B cell (primary cell): ENCODE measurements at regions not wholly inside any gene's neighbourhood (a gene's known extent, or its start where the extent isn't known, plus 50 kb on each side); places are given as distances from the start of the nearest gene placed in this dataset.

Experiments
- ATAC-seq: fragments of 200-7000 bp; cut with Tn5 transposase; one replicate; pipeline ENCODE4 v1.10.0; 2021; ENCODE audit warnings: low read depth, mild to moderate bottlenecking, moderate number of reproducible peaks, moderate library complexity
- CTCF ChIA-PET: fragments of 350-600 bp; sonication (Branson Sonifier 250); formaldehyde crosslinking; loops from one replicate; lab custom pipeline; 2021; ENCODE audit warnings: antibody characterized with exemption, inconsistent platforms; lab: Charles Lee
- POLR2A ChIA-PET: fragments of 350-600 bp; sonication (Branson Sonifier 250); formaldehyde crosslinking; loops from one replicate; lab custom pipeline; 2021; ENCODE audit warnings: antibody characterized with exemption; lab: Charles Lee
- DNase-seq: peaks from one replicate; pipeline ENCODE4 v3.0.0; 2013
- H2AFZ ChIP-seq: 2 replicates; pipeline ENCODE4 v1.6.1; 2012; ENCODE audit warnings: mild to moderate bottlenecking, low read depth, low read length; ENCODE audit not compliant: insufficient read depth, poor library complexity, severe bottlenecking
- H3K27ac ChIP-seq, 2 donors: 1 replicate in 1 of 2; 2 replicates in 1 of 2; pipeline ENCODE4 v1.5.1; 2012 to 2013; ENCODE audit warnings: low read length in 2 of 2, mild to moderate bottlenecking in 2 of 2, moderate library complexity in 1 of 2
- H3K27me3 ChIP-seq, 4 experiments: fragments of 200-600 bp in 1 of 4; sonication (generic) in 1 of 4; replicated peaks in 1 of 4; 1 replicate in 2 of 4; 2 replicates in 2 of 4; pipeline versions ENCODE4 v1.6.1 to v1.7.0; 2013 to 2016; ENCODE audit warnings: low read length in 3 of 4, mild to moderate bottlenecking in 2 of 4, mixed read lengths in 1 of 4, moderate library complexity in 1 of 4; ENCODE audit not compliant: insufficient read depth in 4 of 4, control insufficient read depth in 3 of 4; ENCODE audit errors: control extremely low read depth in 1 of 4
- H3K36me3 ChIP-seq, 2 experiments: replicated peaks in 1 of 2; 1 replicate in 1 of 2; 2 replicates in 1 of 2; pipeline versions ENCODE4 v1.6.1 to v1.7.1; 2013; ENCODE audit warnings: low read length in 1 of 2; ENCODE audit not compliant: insufficient read depth in 2 of 2, control insufficient read depth in 1 of 2; ENCODE audit errors: control extremely low read depth in 1 of 2, extremely low read depth in 1 of 2
- H3K4me1 ChIP-seq, 2 donors: fragments of 200-600 bp in 1 of 2; sonication (generic) in 1 of 2; 1 replicate in 1 of 2; 2 replicates in 1 of 2; pipeline versions ENCODE4 v1.5.1 to v1.6.1; 2013 to 2017; ENCODE audit warnings: low read length in 2 of 2; ENCODE audit not compliant: control insufficient read depth in 2 of 2, insufficient read depth in 2 of 2
- H3K4me2 ChIP-seq: replicated peaks from 2 replicates; pipeline ENCODE3; 2012; ENCODE audit warnings: mild to moderate bottlenecking, low read depth, low read length; ENCODE audit not compliant: poor library complexity, severe bottlenecking
- H3K4me3 ChIP-seq, 5 experiments: fragments of 200-600 bp in 1 of 5; sonication (generic) in 1 of 5; 1 replicate in 3 of 5; 2 replicates in 2 of 5; pipeline versions ENCODE4 v1.5.1 to v1.7.0; 2011 to 2016; ENCODE audit warnings: low read length in 4 of 5, mild to moderate bottlenecking in 4 of 5, low read depth in 2 of 5, control low read depth in 1 of 5, moderate library complexity in 1 of 5; ENCODE audit not compliant: insufficient read depth in 1 of 5; ENCODE audit errors: control extremely low read depth in 1 of 5, extremely low read depth in 1 of 5
- H3K79me2 ChIP-seq: fragments of 200-600 bp; sonication (generic); one replicate; pipeline ENCODE4 v1.6.0; 2016; ENCODE audit warnings: low read length; ENCODE audit not compliant: control insufficient read depth, insufficient read depth
- H3K9ac ChIP-seq: fragments of 200-600 bp; sonication (generic); 2 replicates; pipeline ENCODE4 v1.6.1; 2017; ENCODE audit warnings: mild to moderate bottlenecking, low read length, moderate library complexity
- H3K9me3 ChIP-seq, 3 donors: one replicate each; pipeline versions ENCODE4 v1.6.1 to v1.7.1; 2013; ENCODE audit warnings: low read length in 2 of 3; ENCODE audit not compliant: control insufficient read depth in 2 of 3, insufficient read depth in 1 of 3; ENCODE audit errors: control extremely low read depth in 1 of 3
- H4K20me1 ChIP-seq: 2 replicates; pipeline ENCODE4 v1.6.0; 2012; ENCODE audit warnings: mild to moderate bottlenecking, low read length; ENCODE audit not compliant: insufficient read depth, control insufficient read depth, poor library complexity, severe bottlenecking
- H3K27ac Mint-ChIP-seq: one replicate; pipeline ENCODE4 v1.8.0; 2021; ENCODE audit warnings: mixed read lengths
- H3K27me3 Mint-ChIP-seq: one replicate; pipeline ENCODE4 v1.8.0; 2021; ENCODE audit warnings: mixed read lengths
- H3K4me1 Mint-ChIP-seq: one replicate; pipeline ENCODE4 v1.8.0; 2021; ENCODE audit warnings: mixed read lengths
- H3K4me3 Mint-ChIP-seq: one replicate; pipeline ENCODE4 v1.8.0; 2021; ENCODE audit warnings: mixed read lengths
- H3K9me3 Mint-ChIP-seq: one replicate; pipeline ENCODE4 v1.8.0; 2022; ENCODE audit warnings: mixed read lengths; ENCODE audit not compliant: insufficient read depth
- EZH2 ChIP-seq: IDR thresholded peaks from 2 replicates; pipeline ENCODE4 v1.6.1; 2012; ENCODE audit warnings: borderline replicate concordance, low read depth, mild to moderate bottlenecking, moderate library complexity, low read length; ENCODE audit not compliant: insufficient read depth, poor library complexity, severe bottlenecking
- WGBS: methylation state at CpG from one replicate; pipeline ENCODE4 v1.1.5; 2013; ENCODE audit warnings: missing lambda C conversion rate; ENCODE audit not compliant: insufficient coverage; 5-methylcytosine and 5-hydroxymethylcytosine counted together
- intact Hi-C: fragments of 100-400 bp; cut with micrococcal nuclease; formaldehyde crosslinking; loops from one replicate; pipeline ENCODE4 v1.10.0; 2022
- TF ChIP-seq, protein P1 (sequence below): fragments of 200-600 bp; IDR thresholded peaks from one replicate; pipeline ENCODE4 v1.8.0; 2022; ENCODE audit warnings: antibody characterized with exemption, mild to moderate bottlenecking

GRCh38 chr15:93182703-93183205, 93.7 kb upstream of the RGMA start:
- no peak overlapping the region for H3K27ac ChIP-seq
- no peak overlapping the region for H3K9ac ChIP-seq
- ChIA-PET CTCF (no interaction called here), POLR2A (no interaction called here)
- intact Hi-C loops, result no loop called here
- no peaks in the 10 kb centered on the region for H3K9me3 Mint-ChIP-seq
- H3K4me1 ChIP-seq, result peaks cover 0 to 4% of the 10 kb centered on the region in 2 donors
- peaks cover 0 to 7% (median 0%) of the 10 kb centered on the region in 3 donors for H3K9me3 ChIP-seq
- DNase-seq (no peak), ATAC-seq (no peak)
- TF ChIP-seq, protein P1, sequence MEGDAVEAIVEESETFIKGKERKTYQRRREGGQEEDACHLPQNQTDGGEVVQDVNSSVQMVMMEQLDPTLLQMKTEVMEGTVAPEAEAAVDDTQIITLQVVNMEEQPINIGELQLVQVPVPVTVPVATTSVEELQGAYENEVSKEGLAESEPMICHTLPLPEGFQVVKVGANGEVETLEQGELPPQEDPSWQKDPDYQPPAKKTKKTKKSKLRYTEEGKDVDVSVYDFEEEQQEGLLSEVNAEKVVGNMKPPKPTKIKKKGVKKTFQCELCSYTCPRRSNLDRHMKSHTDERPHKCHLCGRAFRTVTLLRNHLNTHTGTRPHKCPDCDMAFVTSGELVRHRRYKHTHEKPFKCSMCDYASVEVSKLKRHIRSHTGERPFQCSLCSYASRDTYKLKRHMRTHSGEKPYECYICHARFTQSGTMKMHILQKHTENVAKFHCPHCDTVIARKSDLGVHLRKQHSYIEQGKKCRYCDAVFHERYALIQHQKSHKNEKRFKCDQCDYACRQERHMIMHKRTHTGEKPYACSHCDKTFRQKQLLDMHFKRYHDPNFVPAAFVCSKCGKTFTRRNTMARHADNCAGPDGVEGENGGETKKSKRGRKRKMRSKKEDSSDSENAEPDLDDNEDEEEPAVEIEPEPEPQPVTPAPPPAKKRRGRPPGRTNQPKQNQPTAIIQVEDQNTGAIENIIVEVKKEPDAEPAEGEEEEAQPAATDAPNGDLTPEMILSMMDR, result no peak
- TF ChIP-seq EZH2, result no peak
- H3K4me2 ChIP-seq, result no peak overlapping the region
- H3K4me3 ChIP-seq, result no peak overlapping the region
- H3K4me3 Mint-ChIP-seq, result no peak overlapping the region
- H3K27ac Mint-ChIP-seq, result no peak overlapping the region
- H3K27me3 ChIP-seq, result no peaks in the 10 kb centered on the region
- H3K79me2 ChIP-seq, result no peaks in the 10 kb centered on the region
- no peaks in the 10 kb centered on the region for H3K4me1 Mint-ChIP-seq
- WGBS, result 100% methylated on average over 6 of the region's 8 CpGs
- H2AFZ ChIP-seq, result no peak overlapping the region
- H4K20me1 ChIP-seq, result no peaks in the 10 kb centered on the region
- no peaks in the 10 kb centered on the region for H3K27me3 Mint-ChIP-seq
- no peaks in the 10 kb centered on the region for H3K36me3 ChIP-seq

GRCh38 chr15:93180656-93181055, 91.6 kb upstream of the RGMA start:
- ChIA-PET POLR2A (no interaction called here), CTCF (no interaction called here)
- Mint-ChIP-seq H3K4me1 (no peaks in the 10 kb centered on the region), H3K9me3 (no peaks in the 10 kb centered on the region), H3K4me3 (no peak overlapping the region), H3K27me3 (no peaks in the 10 kb centered on the region), H3K27ac (no peak overlapping the region)
- Histone ChIP-seq H3K9me3 (peaks cover 0 to 7% (median 0%) of the 10 kb centered on the region in 3 donors), H3K36me3 (no peaks in the 10 kb centered on the region), H3K4me3 (no peak overlapping the region), H3K27me3 (no peaks in the 10 kb centered on the region), H4K20me1 (no peaks in the 10 kb centered on the region), H3K4me2 (no peak overlapping the region), H3K4me1 (peaks cover 0 to 4% of the 10 kb centered on the region in 2 donors), H3K79me2 (no peaks in the 10 kb centered on the region), H3K9ac (no peak overlapping the region), H3K27ac (no peak overlapping the region), H2AFZ (no peak overlapping the region)
- intact Hi-C loops, result no loop called here
- TF ChIP-seq EZH2, result no peak
- TF ChIP-seq, protein P1, result no peak
- WGBS, result 61% methylated on average over 6 of the region's 6 CpGs
- no peak for ATAC-seq
- no peak for DNase-seq
